Pancreas (tissue), 10 donors: ENCODE measurements at regions not wholly inside any gene's neighbourhood (a gene's known extent, or its start where the extent isn't known, plus 50 kb on each side); places are given as distances from the start of the nearest gene placed in this dataset.
A peak's percentile ranks its signal among the peaks of the same experiment; 100 is the strongest.

Experiments
- ATAC-seq, 4 donors: fragments of 200-7000 bp; cut with Tn5 transposase; one replicate each; pipeline versions ENCODE4 v1.8.0 to v1.9.1; 2020; ENCODE audit warnings: mild to moderate bottlenecking in 4 of 4, moderate library complexity in 4 of 4
- DNase-seq, 6 donors: peaks; one replicate each; pipeline ENCODE4 v3.0.0-alpha.2; 2020
- FAIRE-seq: peaks from 2 replicates; lab custom pipeline; 2012; peaks lifted over from hg19 to GRCh38; lab: Jason Lieb, UNC
- H3K27ac ChIP-seq, 4 donors: fragments of 200-600 bp; sonication (generic); 1 replicate in 3 of 4; 2 replicates in 1 of 4; pipeline versions ENCODE4 v1.5.0 to v1.8.0; 2020
- H3K27me3 ChIP-seq, 4 donors: fragments of 200-600 bp; one replicate each; pipeline ENCODE4 v1.8.0; 2021
- H3K36me3 ChIP-seq, 3 donors: fragments of 200-600 bp; sonication (generic) in 1 of 3; one replicate each; pipeline versions ENCODE4 v1.5.0 to v1.8.0; 2020 to 2021
- H3K4me1 ChIP-seq, 3 donors: fragments of 200-600 bp; one replicate each; pipeline ENCODE4 v1.8.0; 2021
- H3K4me3 ChIP-seq, 4 donors: fragments of 200-600 bp; sonication (generic) in 2 of 4; one replicate each; pipeline versions ENCODE4 v1.5.0 to v1.8.0; 2020 to 2021
- H3K9me3 ChIP-seq, 4 donors: fragments of 200-600 bp; one replicate each; pipeline ENCODE4 v1.8.0; 2021
- CTCF ChIP-seq, 4 donors: fragments of 200-600 bp; sonication (generic) in 3 of 4; IDR thresholded peaks; one replicate each; pipeline versions ENCODE4 v1.5.0 to v1.8.0; 2021; ENCODE audit warnings: antibody characterized with exemption in 4 of 4
- WGBS, 2 donors: extraction: QIAGEN DNeasy Blood & Tissue Kit; methylation state at CpG; one replicate each; pipeline ENCODE4 v1.1.7; 2013; 5-methylcytosine and 5-hydroxymethylcytosine counted together
- intact Hi-C, 3 donors: fragments of 100-400 bp; cut with DNase I; formaldehyde crosslinking; loops; one replicate each; pipeline versions ENCODE4 v1.11.1 to v1.14.2; 2022
- donor health status: healthy with polysubstance abuse.
- donor health status: DM: no; HTN: no; CAD: no; lungs with moderate emphysema.
- donor health status: DM: no; HTN: no; CAD: no.
- donor health status: control.
- donor health status: control.
- donor health status: Bipolar disorder and iron deficiency.
- donor health status: DM: yes; HTN: yes; CAD: no.
- donor health status: DM: no; HTN: no; CAD: no.
- donor health status: DM: no; HTN: no; CAD: no.
- donor health status: DM: yes; HTN: yes; CAD: no.

GRCh38 chr2:38159597-38159996, 83.6 kb upstream of the CYP1B1 start:
- no peak for FAIRE-seq
- ATAC-seq: no peak

GRCh38 chr2:38159191-38159590, 83.2 kb upstream of the CYP1B1 start:
- ATAC-seq (no peak), DNase-seq (no peak), FAIRE-seq (no peak)
- Histone ChIP-seq H3K27ac (no peak overlapping the region), H3K36me3 (no peaks in the 10 kb centered on the region), H3K27me3 (no peaks in the 10 kb centered on the region), H3K9me3 (no peaks in the 10 kb centered on the region), H3K4me3 (no peak overlapping the region), H3K4me1 (no peaks in the 10 kb centered on the region)
- WGBS, 2 donors: 79 to 88% methylated on average over 6 of the region's 6 CpGs
- no peak for TF ChIP-seq CTCF (IDR thresholded peaks at IDR 0.05)
- intact Hi-C loops: no loop called here

More at GRCh38 chr2:38159597-38159996, 83.6 kb upstream of the CYP1B1 start:
- 82 to 87% methylated on average over 3 of the region's 3 CpGs for WGBS, 2 donors
- TF ChIP-seq CTCF (IDR thresholded peaks at IDR 0.05): no peak
- H3K4me1 ChIP-seq: no peaks in the 10 kb centered on the region
- no peak overlapping the region for H3K27ac ChIP-seq
- no peak for DNase-seq
- no peak overlapping the region for H3K4me3 ChIP-seq
- H3K36me3 ChIP-seq: no peaks in the 10 kb centered on the region
- intact Hi-C loops: no loop called here
- H3K9me3 ChIP-seq: no peaks in the 10 kb centered on the region
- no peaks in the 10 kb centered on the region for H3K27me3 ChIP-seq

GRCh38 chr2:38158378-38159118, 82.6 kb upstream of the CYP1B1 start:
- intact Hi-C loops: no loop called here
- Histone ChIP-seq H3K27me3 (no peaks in the 10 kb centered on the region), H3K27ac (no peak overlapping the region), H3K36me3 (no peaks in the 10 kb centered on the region), H3K4me1 (no peaks in the 10 kb centered on the region), H3K9me3 (no peaks in the 10 kb centered on the region), H3K4me3 (no peak overlapping the region)
- no peak for TF ChIP-seq CTCF (IDR thresholded peaks at IDR 0.05)
- no peak for FAIRE-seq
- ATAC-seq: no peak
- no peak for DNase-seq
- WGBS, 2 donors: 81 to 84% methylated on average over 6 of the region's 6 CpGs

- H3K4me3 ChIP-seq: no peak overlapping the region
- no peaks in the 10 kb centered on the region for H3K27me3 ChIP-seq
- no peak for TF ChIP-seq CTCF (IDR thresholded peaks at IDR 0.05)
- no peak overlapping the region for H3K27ac ChIP-seq
- FAIRE-seq (no peak), DNase-seq (no peak), ATAC-seq (no peak)
- no peaks in the 10 kb centered on the region for H3K36me3 ChIP-seq
- no peaks in the 10 kb centered on the region for H3K9me3 ChIP-seq
- no peaks in the 10 kb centered on the region for H3K4me1 ChIP-seq
- WGBS, 2 donors: 52 to 58% methylated on average over 5 of the region's 5 CpGs
- intact Hi-C loops: no loop called here
Measured at GRCh38 chr2:38156436-38156835, 80.5 kb upstream of the CYP1B1 start.

- FAIRE-seq: no peak
- no peak overlapping the region for H3K4me3 ChIP-seq
- no peaks in the 10 kb centered on the region for H3K27me3 ChIP-seq
- TF ChIP-seq CTCF (IDR thresholded peaks at IDR 0.05): no peak
- H3K36me3 ChIP-seq: no peaks in the 10 kb centered on the region
- 53 to 60% methylated on average over 3 of the region's 3 CpGs for WGBS, 2 donors
- no peaks in the 10 kb centered on the region for H3K4me1 ChIP-seq
- intact Hi-C loops: no loop called here
- peak in 1 of 4 donors; percentile 12 for ATAC-seq
- no peaks in the 10 kb centered on the region for H3K9me3 ChIP-seq
- DNase-seq: no peak
- no peak overlapping the region for H3K27ac ChIP-seq
Measured at GRCh38 chr2:38155015-38155414, 79.1 kb upstream of the CYP1B1 start.
